ENCODE measurements at regions not wholly inside any gene's neighbourhood (a gene's known extent, or its start where the extent isn't known, plus 50 kb on each side); places are given as distances from the start of the nearest gene placed in this dataset.

- TF ChIP-seq POLR2A (IDR thresholded peaks at IDR 0.05): no peak
- TF ChIP-seq, protein P1, sequence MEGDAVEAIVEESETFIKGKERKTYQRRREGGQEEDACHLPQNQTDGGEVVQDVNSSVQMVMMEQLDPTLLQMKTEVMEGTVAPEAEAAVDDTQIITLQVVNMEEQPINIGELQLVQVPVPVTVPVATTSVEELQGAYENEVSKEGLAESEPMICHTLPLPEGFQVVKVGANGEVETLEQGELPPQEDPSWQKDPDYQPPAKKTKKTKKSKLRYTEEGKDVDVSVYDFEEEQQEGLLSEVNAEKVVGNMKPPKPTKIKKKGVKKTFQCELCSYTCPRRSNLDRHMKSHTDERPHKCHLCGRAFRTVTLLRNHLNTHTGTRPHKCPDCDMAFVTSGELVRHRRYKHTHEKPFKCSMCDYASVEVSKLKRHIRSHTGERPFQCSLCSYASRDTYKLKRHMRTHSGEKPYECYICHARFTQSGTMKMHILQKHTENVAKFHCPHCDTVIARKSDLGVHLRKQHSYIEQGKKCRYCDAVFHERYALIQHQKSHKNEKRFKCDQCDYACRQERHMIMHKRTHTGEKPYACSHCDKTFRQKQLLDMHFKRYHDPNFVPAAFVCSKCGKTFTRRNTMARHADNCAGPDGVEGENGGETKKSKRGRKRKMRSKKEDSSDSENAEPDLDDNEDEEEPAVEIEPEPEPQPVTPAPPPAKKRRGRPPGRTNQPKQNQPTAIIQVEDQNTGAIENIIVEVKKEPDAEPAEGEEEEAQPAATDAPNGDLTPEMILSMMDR (IDR thresholded peaks at IDR 0.05): no peak
Observed at GRCh38 chr2:223220658-223220925, 168.6 kb downstream of the KCNE4 start.
